ENCODE measurements at regions not wholly inside any gene's neighbourhood (a gene's known extent, or its start where the extent isn't known, plus 50 kb on each side); places are given as distances from the start of the nearest gene placed in this dataset.

- TF ChIP-seq POLR2A (IDR thresholded peaks at IDR 0.05), result no peak
- TF ChIP-seq, protein P1, sequence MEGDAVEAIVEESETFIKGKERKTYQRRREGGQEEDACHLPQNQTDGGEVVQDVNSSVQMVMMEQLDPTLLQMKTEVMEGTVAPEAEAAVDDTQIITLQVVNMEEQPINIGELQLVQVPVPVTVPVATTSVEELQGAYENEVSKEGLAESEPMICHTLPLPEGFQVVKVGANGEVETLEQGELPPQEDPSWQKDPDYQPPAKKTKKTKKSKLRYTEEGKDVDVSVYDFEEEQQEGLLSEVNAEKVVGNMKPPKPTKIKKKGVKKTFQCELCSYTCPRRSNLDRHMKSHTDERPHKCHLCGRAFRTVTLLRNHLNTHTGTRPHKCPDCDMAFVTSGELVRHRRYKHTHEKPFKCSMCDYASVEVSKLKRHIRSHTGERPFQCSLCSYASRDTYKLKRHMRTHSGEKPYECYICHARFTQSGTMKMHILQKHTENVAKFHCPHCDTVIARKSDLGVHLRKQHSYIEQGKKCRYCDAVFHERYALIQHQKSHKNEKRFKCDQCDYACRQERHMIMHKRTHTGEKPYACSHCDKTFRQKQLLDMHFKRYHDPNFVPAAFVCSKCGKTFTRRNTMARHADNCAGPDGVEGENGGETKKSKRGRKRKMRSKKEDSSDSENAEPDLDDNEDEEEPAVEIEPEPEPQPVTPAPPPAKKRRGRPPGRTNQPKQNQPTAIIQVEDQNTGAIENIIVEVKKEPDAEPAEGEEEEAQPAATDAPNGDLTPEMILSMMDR (IDR thresholded peaks at IDR 0.05), result no peak
These were observed 631.7 kb downstream of the SMARCA1 start for GRCh38 chrX:128891554-128891953.

All from heart left ventricle (tissue), 13 donors.